ENCODE measurements at regions not wholly inside any gene's neighbourhood (a gene's known extent, or its start where the extent isn't known, plus 50 kb on each side); places are given as distances from the start of the nearest gene placed in this dataset.

- ChIA-PET POLR2A (no interaction called here), RAD21 (ENCODE audit: unreplicated experiment) (no interaction called here), SMC1A (ENCODE audit: uncharacterized antibody, unreplicated experiment) (interaction anchor here (1.0 kb wide), 1 partner anchor 62 kb away, joined by 3 read pairs; no protein-coding TSS in a partner anchor), CTCF (no interaction called here)
- intact Hi-C loops (cut with micrococcal nuclease; ENCODE audit: unreplicated experiment) (no loop called here), in situ Hi-C loops (cut with MboI) (no loop called here)
- Histone ChIP-seq H3K9me3 (replicated peaks; ENCODE audit: control insufficient read depth, insufficient read depth, low read length) (no peaks in the 10 kb centered on the region), H4K20me1 (ENCODE audit: control insufficient read depth, insufficient read depth) (no peaks in the 10 kb centered on the region), H3K27me3 (replicated peaks in 1 of 2; ENCODE audit: control insufficient read depth in 2 of 2, insufficient read depth in 2 of 2, low read length in 1 of 2) (no peaks in the 10 kb centered on the region), H3K79me2 (ENCODE audit: control insufficient read depth, insufficient read depth, low read length) (no peaks in the 10 kb centered on the region), H3K4me2 (ENCODE audit: control insufficient read depth, insufficient read depth) (no peak overlapping the region), H3K4me1 (ENCODE audit: control insufficient read depth, insufficient read depth, low read length) (no peaks in the 10 kb centered on the region), H2AFZ (ENCODE audit: control insufficient read depth, low read depth, low read length) (no peak overlapping the region), H3K27ac (ENCODE audit: control insufficient read depth, insufficient read depth) (no peak overlapping the region), H3K36me3 (ENCODE audit: control insufficient read depth in 2 of 2, insufficient read depth in 2 of 2, low read length in 1 of 2) (no peaks in the 10 kb centered on the region), H3K4me3 (no peak overlapping the region), H3K9ac (ENCODE audit: control insufficient read depth, insufficient read depth, low read length) (no peak overlapping the region)
- no TSS peak for BruUV-seq (replicated peaks)
- 23% methylated on average over 4 of the region's 4 CpGs for WGBS (ENCODE audit: insufficient coverage, insufficient replicate concordance, low lambda C conversion rate, missing lambda C conversion rate)
- DNase-seq (ENCODE audit: low read depth, low spot score) = no peak
- ATAC-seq = no peak
- no peak for FAIRE-seq
- TF ChIP-seq SUZ12 (IDR thresholded peaks at IDR 0.05; ENCODE audit: unreplicated experiment) = no peak
- no peak for TF ChIP-seq CUX1 (IDR thresholded peaks at IDR 0.05; ENCODE audit: insufficient replicate concordance, low read depth, low read length)
- TF ChIP-seq NFYA (IDR thresholded peaks at IDR 0.05; ENCODE audit: borderline replicate concordance, low read depth, low read length) = no peak
- no peak for TF ChIP-seq BCLAF1 (IDR thresholded peaks at IDR 0.05)
- TF ChIP-seq MXI1 (IDR thresholded peaks at IDR 0.05; ENCODE audit: low read depth, low read length) = no peak
- TF ChIP-seq ELK1 (IDR thresholded peaks at IDR 0.05; ENCODE audit: low read depth, low read length) = no peak
- TF ChIP-seq CEBPB (IDR thresholded peaks at IDR 0.05; ENCODE audit: borderline replicate concordance in 1 of 2, low read depth in 2 of 2, low read length in 2 of 2) = no peak
- TF ChIP-seq EED (IDR thresholded peaks at IDR 0.05; ENCODE audit: low read depth) = no peak
- no peak for TF ChIP-seq ZBTB4 (CRISPR knock-in tag; IDR thresholded peaks at IDR 0.05)
- no peak for TF ChIP-seq RFX5 (IDR thresholded peaks at IDR 0.05; ENCODE audit: low read depth, low read length)
- TF ChIP-seq BCL11A (IDR thresholded peaks at IDR 0.05; ENCODE audit: low read depth, low read length) = no peak
- no peak for TF ChIP-seq NR2C2 (IDR thresholded peaks at IDR 0.05; ENCODE audit: borderline replicate concordance, control insufficient read depth, insufficient read length, low read depth)
These were observed 175.8 kb upstream of the TCF4 start for GRCh38 chr18:55763805-55764204.
